SK-N-SH (cell line): ENCODE measurements at regions not wholly inside any gene's neighbourhood (a gene's known extent, or its start where the extent isn't known, plus 50 kb on each side); places are given as distances from the start of the nearest gene placed in this dataset.

Experiments
- CTCF ChIA-PET: fragments of 300-600, 350-600 bp; formaldehyde crosslinking; extraction: SDS; loops from one replicate; lab custom pipeline; 2021; lab: Yijun Ruan, JAX
- POLR2A ChIA-PET: fragments of 350-600 bp; sonication (Branson Sonifier 250); formaldehyde crosslinking; extraction: SDS; loops from one replicate; lab custom pipeline; 2020; ENCODE audit warnings: antibody characterized with exemption, inconsistent platforms; lab: Yijun Ruan, JAX
- DNase-seq: peaks from one replicate; pipeline ENCODE4 v3.0.0; 2012
- H2AFZ ChIP-seq: fragments of 200-600 bp; sonication (generic); 2 replicates; pipeline ENCODE4 v1.8.1; 2016; ENCODE audit warnings: antibody characterized with exemption, mild to moderate bottlenecking, low read depth
- H3F3A ChIP-seq: fragments of 200-600 bp; sonication (generic); replicated peaks from 2 replicates; pipeline ENCODE3; 2016; ENCODE audit warnings: antibody characterized with exemption, mild to moderate bottlenecking; ENCODE audit not compliant: insufficient read depth
- H3K27ac ChIP-seq, 2 experiments: fragments of 200-500 bp in 1 of 2; fragments of 200-600 bp in 1 of 2; sonication (Bioruptor generic) in 1 of 2; sonication (generic), shearing (Covaris generic) in 1 of 2; 2 replicates each; pipeline versions ENCODE4 v1.5.1 to v1.6.1; 2014 to 2016; ENCODE audit warnings: low read depth in 2 of 2, inconsistent platforms in 1 of 2, low read length in 1 of 2, mild to moderate bottlenecking in 1 of 2, mixed read lengths in 1 of 2
- H3K27me3 ChIP-seq: fragments of 200-600 bp; sonication (generic), shearing (Covaris generic); 2 replicates; pipeline ENCODE4 v1.6.1; 2016; ENCODE audit warnings: mixed run types; ENCODE audit not compliant: insufficient read depth
- H3K36me3 ChIP-seq, 2 experiments: fragments of 200-500 bp in 1 of 2; fragments of 200-600 bp in 1 of 2; sonication (Bioruptor generic) in 1 of 2; sonication (generic) in 1 of 2; replicated peaks in 1 of 2; 2 replicates each; pipeline versions ENCODE3 to v1.5.1; 2014 to 2016; ENCODE audit warnings: low read length in 1 of 2, mild to moderate bottlenecking in 1 of 2; ENCODE audit not compliant: insufficient read depth in 2 of 2, control insufficient read depth in 1 of 2
- H3K4me1 ChIP-seq, 2 experiments: fragments of 200-500 bp in 1 of 2; fragments of 200-600 bp in 1 of 2; sonication (Bioruptor generic) in 1 of 2; sonication (generic), shearing (Covaris generic) in 1 of 2; 2 replicates each; pipeline versions ENCODE4 v1.5.1 to v1.6.1; 2014 to 2016; ENCODE audit warnings: low read depth in 1 of 2, low read length in 1 of 2, mixed run types in 1 of 2; ENCODE audit not compliant: insufficient read depth in 2 of 2, control insufficient read depth in 1 of 2
- H3K4me2 ChIP-seq: fragments of 200-600 bp; sonication (generic), shearing (Covaris generic); 2 replicates; pipeline ENCODE4 v1.6.1; 2017; ENCODE audit warnings: mixed run types
- H3K4me3 ChIP-seq, 2 experiments: fragments of 200-500 bp in 1 of 2; fragments of 200-600 bp in 1 of 2; sonication (Bioruptor generic) in 1 of 2; sonication (generic), shearing (Covaris generic) in 1 of 2; 2 replicates each; pipeline versions ENCODE4 v1.5.1 to v1.8.1; 2014 to 2016; ENCODE audit warnings: low read depth in 2 of 2, inconsistent platforms in 1 of 2, low read length in 1 of 2, mild to moderate bottlenecking in 1 of 2, mixed read lengths in 1 of 2, moderate library complexity in 1 of 2
- H3K79me2 ChIP-seq: fragments of 200-600 bp; sonication (generic); 2 replicates; pipeline ENCODE4 v1.8.1; 2017; ENCODE audit warnings: mild to moderate bottlenecking; ENCODE audit not compliant: insufficient read depth
- H3K9ac ChIP-seq: fragments of 200-600 bp; sonication (generic); 2 replicates; pipeline ENCODE4 v1.6.1; 2017; ENCODE audit warnings: mixed run types
- H3K9me2 ChIP-seq: fragments of 200-600 bp; sonication (generic); 2 replicates; pipeline ENCODE4 v1.6.1; 2017; ENCODE audit warnings: mixed run types
- H3K9me3 ChIP-seq: fragments of 200-600 bp; sonication (generic); 2 replicates; pipeline ENCODE4 v1.6.1; 2017; ENCODE audit warnings: mixed run types, mild to moderate bottlenecking, moderate library complexity
- H4K20me1 ChIP-seq: fragments of 200-600 bp; sonication (generic); 2 replicates; pipeline ENCODE4 v1.6.1; 2017; ENCODE audit warnings: mild to moderate bottlenecking, mixed run types; ENCODE audit not compliant: insufficient read depth
- CHD2 ChIP-seq: fragments of 150-350 bp; IDR thresholded peaks from 2 replicates; pipeline ENCODE4 v1.6.1; 2018; ENCODE audit warnings: low read length; ENCODE audit not compliant: partially characterized antibody
- ELF1 ChIP-seq: IDR thresholded peaks from 2 replicates; pipeline ENCODE4 v1.4.0; 2012
- FOXJ3 ChIP-seq: sonication (generic); formaldehyde crosslinking; IDR thresholded peaks from 2 replicates; pipeline ENCODE4 v1.5.1; 2020; ENCODE audit warnings: mild to moderate bottlenecking, missing genetic modification reagents
- FOXM1 ChIP-seq: IDR thresholded peaks from 2 replicates; pipeline ENCODE4 v1.4.0; 2012; ENCODE audit warnings: low read depth, mild to moderate bottlenecking
- GATA2 ChIP-seq: sonication (generic); formaldehyde crosslinking; IDR thresholded peaks from 2 replicates; pipeline ENCODE4 v1.5.0; 2020; ENCODE audit warnings: mild to moderate bottlenecking, missing genetic modification reagents
- JUND ChIP-seq: IDR thresholded peaks from 2 replicates; pipeline ENCODE4 v1.4.0; 2012
- MXI1 ChIP-seq: IDR thresholded peaks from 2 replicates; pipeline ENCODE4 v1.6.1; 2012; ENCODE audit warnings: mild to moderate bottlenecking, low read depth, low read length, improper control_type of control experiment
- NFIC ChIP-seq: IDR thresholded peaks from 2 replicates; pipeline ENCODE4 v1.4.0; 2012; ENCODE audit warnings: borderline replicate concordance
- PBX3 ChIP-seq: IDR thresholded peaks from 2 replicates; pipeline ENCODE4; 2012
- POLR2AphosphoS5 ChIP-seq: IDR thresholded peaks from 2 replicates; pipeline ENCODE4 v1.6.1; 2012; ENCODE audit warnings: low read depth, low read length
- RAD21 ChIP-seq: IDR thresholded peaks from 2 replicates; pipeline ENCODE4 v1.6.1; 2012; ENCODE audit warnings: mild to moderate bottlenecking, low read length
- RCOR1 ChIP-seq: fragments of 150-350 bp; IDR thresholded peaks from 2 replicates; pipeline ENCODE4 v1.6.1; 2017; ENCODE audit warnings: antibody characterized with exemption, low read length
- REST ChIP-seq: IDR thresholded peaks from 2 replicates; pipeline ENCODE4 v1.6.1; 2012; ENCODE audit warnings: mild to moderate bottlenecking, low read depth, low read length, moderate library complexity
- TCF12 ChIP-seq: IDR thresholded peaks from 2 replicates; pipeline ENCODE4 v1.4.0; 2012
- TEAD4 ChIP-seq: IDR thresholded peaks from 2 replicates; pipeline ENCODE4 v1.4.0; 2012; ENCODE audit warnings: mild to moderate bottlenecking, borderline replicate concordance; ENCODE audit not compliant: insufficient read depth
- TF ChIP-seq, protein P1 (sequence below): IDR thresholded peaks from 2 replicates; pipeline ENCODE4 v1.4.0; 2012; ENCODE audit warnings: low read depth, borderline replicate concordance
- TF ChIP-seq, protein P2 (sequence below): fragments of 150-350 bp; IDR thresholded peaks from 2 replicates; pipeline ENCODE4 v1.6.1; 2016; ENCODE audit warnings: mild to moderate bottlenecking, low read depth, low read length
- TF ChIP-seq, protein P3 (sequence below): fragments of 150-350 bp; IDR thresholded peaks from 2 replicates; pipeline ENCODE4 v1.6.1; 2017; ENCODE audit warnings: antibody characterized with exemption, low read length, low read depth, borderline replicate concordance

DNA sequence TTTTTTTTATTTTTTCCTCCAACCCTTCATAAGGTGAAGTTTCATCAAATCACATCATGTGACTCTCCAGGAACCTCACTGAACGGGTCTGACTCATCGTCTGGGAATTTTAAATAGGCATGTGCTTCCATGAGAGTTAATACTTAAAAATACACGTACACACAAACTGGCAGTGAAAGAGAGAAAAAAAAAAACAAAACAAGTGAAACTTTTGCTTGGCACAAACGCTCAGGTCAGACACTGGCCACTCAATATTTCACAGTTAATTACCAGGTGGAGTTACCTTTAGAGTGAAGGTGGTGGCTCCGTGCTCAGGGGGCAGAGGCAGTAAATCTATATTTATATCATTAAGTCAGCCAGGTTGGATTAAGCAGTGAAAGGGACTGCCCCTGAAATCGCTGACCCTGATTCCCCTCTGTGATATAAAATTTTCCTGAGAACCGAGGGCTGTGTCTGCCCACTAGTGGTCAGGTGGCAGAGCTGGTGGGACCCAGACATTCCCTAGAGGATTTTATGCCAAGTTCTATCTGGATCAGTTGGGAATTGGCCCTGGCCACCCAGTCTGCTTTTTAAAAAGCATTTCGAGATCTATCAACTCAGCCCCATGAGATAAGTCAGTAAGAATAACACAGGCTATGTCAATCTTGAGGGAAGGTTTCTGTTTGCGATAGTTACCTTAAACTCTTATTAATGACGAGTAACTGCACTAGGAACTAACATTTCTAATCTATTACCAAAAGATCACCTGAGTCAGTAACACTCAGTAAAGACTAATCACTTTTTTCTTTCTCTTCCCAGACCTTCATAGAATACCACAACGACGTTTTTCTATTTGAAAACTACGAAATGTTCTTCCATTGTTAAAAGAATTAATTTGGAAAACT is 259.1 kb downstream of the HDGFL1 start (continued):
- TF ChIP-seq, protein P1, sequence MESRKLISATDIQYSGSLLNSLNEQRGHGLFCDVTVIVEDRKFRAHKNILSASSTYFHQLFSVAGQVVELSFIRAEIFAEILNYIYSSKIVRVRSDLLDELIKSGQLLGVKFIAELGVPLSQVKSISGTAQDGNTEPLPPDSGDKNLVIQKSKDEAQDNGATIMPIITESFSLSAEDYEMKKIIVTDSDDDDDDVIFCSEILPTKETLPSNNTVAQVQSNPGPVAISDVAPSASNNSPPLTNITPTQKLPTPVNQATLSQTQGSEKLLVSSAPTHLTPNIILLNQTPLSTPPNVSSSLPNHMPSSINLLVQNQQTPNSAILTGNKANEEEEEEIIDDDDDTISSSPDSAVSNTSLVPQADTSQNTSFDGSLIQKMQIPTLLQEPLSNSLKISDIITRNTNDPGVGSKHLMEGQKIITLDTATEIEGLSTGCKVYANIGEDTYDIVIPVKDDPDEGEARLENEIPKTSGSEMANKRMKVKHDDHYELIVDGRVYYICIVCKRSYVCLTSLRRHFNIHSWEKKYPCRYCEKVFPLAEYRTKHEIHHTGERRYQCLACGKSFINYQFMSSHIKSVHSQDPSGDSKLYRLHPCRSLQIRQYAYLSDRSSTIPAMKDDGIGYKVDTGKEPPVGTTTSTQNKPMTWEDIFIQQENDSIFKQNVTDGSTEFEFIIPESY: no peak
- peak; percentile 42; the same call in 1 of the 2 replicates for TF ChIP-seq TEAD4
- TF ChIP-seq FOXM1: no peak
- no peak for TF ChIP-seq ELF1
- no peak for TF ChIP-seq FOXJ3 (CRISPR knock-in tag)
- TF ChIP-seq, protein P2, sequence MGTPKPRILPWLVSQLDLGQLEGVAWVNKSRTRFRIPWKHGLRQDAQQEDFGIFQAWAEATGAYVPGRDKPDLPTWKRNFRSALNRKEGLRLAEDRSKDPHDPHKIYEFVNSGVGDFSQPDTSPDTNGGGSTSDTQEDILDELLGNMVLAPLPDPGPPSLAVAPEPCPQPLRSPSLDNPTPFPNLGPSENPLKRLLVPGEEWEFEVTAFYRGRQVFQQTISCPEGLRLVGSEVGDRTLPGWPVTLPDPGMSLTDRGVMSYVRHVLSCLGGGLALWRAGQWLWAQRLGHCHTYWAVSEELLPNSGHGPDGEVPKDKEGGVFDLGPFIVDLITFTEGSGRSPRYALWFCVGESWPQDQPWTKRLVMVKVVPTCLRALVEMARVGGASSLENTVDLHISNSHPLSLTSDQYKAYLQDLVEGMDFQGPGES: no peak
- TF ChIP-seq GATA2 (CRISPR knock-in tag): no peak
- 0 out of 2 replicates have a peak, but pooled peaks have one; percentile 26 for TF ChIP-seq RCOR1
- peak; percentile 93 for TF ChIP-seq JUND
- TF ChIP-seq, protein P3, sequence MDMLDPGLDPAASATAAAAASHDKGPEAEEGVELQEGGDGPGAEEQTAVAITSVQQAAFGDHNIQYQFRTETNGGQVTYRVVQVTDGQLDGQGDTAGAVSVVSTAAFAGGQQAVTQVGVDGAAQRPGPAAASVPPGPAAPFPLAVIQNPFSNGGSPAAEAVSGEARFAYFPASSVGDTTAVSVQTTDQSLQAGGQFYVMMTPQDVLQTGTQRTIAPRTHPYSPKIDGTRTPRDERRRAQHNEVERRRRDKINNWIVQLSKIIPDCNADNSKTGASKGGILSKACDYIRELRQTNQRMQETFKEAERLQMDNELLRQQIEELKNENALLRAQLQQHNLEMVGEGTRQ: no peak
- TF ChIP-seq PBX3: no peak
- no peak for TF ChIP-seq CHD2
- peak; percentile 31; the same call in 1 of the 2 replicates for TF ChIP-seq POLR2AphosphoS5
- TF ChIP-seq NFIC: peak; percentile 49
- TF ChIP-seq MXI1: no peak
- TF ChIP-seq RAD21: peak; percentile 82

GRCh38 chr6:22829070-22829469 is 259.7 kb downstream of the HDGFL1 start:
- no peaks in the 10 kb centered on the region for H4K20me1 ChIP-seq
- no peaks in the 10 kb centered on the region for H3K27me3 ChIP-seq
- H3K4me3 ChIP-seq: no peak overlapping the region
- no peaks in the 10 kb centered on the region for H3K79me2 ChIP-seq
- H3K4me1 ChIP-seq: peaks cover 8 to 14% of the 10 kb centered on the region in 2 experiments
- no peak overlapping the region; the same call in 1 of the 2 replicates for H3K9ac ChIP-seq
- no peak overlapping the region for H3K4me2 ChIP-seq
- CTCF ChIA-PET: interaction anchor here (0.6 to 1.1 kb wide), 5 partner anchors 10 to 1232 kb away, joined by 3 to 5 read pairs (median 4); no protein-coding TSS in a partner anchor
- DNase-seq: no peak
- peak overlapping the region; percentile 52; the same call in 1 of the 2 replicates for H2AFZ ChIP-seq
- TF ChIP-seq REST (no peak), FOXJ3 (CRISPR knock-in tag) (no peak), TCF12 (no peak)
- TF ChIP-seq, all 33 proteins: peak for 0
- Histone ChIP-seq H3K36me3 (no peaks in the 10 kb centered on the region), H3F3A (peaks cover 25% of the 10 kb centered on the region), H3K9me3 (no peaks in the 10 kb centered on the region), H3K9me2 (no peaks in the 10 kb centered on the region), H3K27ac (peak overlapping the region; percentile 86 to 96)
- POLR2A ChIA-PET: no interaction called here
